Omental fat pad (tissue), 3 donors: ENCODE measurements at regions not wholly inside any gene's neighbourhood (a gene's known extent, or its start where the extent isn't known, plus 50 kb on each side); places are given as distances from the start of the nearest gene placed in this dataset.

Source experiments
- ATAC-seq: fragments of 150-250 bp; one replicate; pipeline ENCODE4 v1.9.1; 2016; ENCODE audit warnings: mild to moderate bottlenecking, moderate library complexity; ENCODE audit not compliant: low FRiP score
- DNase-seq: peaks from one replicate; pipeline ENCODE4 v3.0.0-alpha.2; 2019; ENCODE audit warnings: low spot score
- TF ChIP-seq, protein P1 (sequence below), 3 donors: fragments of 450-650 bp; IDR thresholded peaks; one replicate each; pipeline ENCODE4 v1.5.1; 2016 to 2017; ENCODE audit warnings: antibody characterized with exemption in 3 of 3, mild to moderate bottlenecking in 3 of 3, moderate library complexity in 2 of 3

DNA sequence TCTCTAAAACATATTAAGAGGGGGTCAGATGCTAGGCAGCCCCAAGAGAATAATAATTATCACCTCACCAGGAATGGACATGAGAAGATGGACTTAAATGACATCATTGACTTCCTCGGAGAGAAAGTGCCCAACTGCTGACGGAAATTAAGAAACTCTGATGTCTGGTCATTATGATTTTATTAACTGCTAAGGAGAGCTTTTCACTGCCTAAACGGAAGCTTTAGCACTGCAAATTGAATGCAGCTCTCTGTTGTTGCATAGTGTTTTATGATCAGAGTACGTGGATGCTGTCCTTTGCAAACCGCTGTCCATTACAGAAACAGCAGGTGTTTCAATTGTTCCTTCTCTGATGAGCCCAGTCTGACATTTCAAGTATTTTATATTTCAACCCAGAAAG, 89.4 kb upstream of the GALNT17 start:
- DNase-seq: no peak
- no peak for ATAC-seq
- TF ChIP-seq, protein P1, sequence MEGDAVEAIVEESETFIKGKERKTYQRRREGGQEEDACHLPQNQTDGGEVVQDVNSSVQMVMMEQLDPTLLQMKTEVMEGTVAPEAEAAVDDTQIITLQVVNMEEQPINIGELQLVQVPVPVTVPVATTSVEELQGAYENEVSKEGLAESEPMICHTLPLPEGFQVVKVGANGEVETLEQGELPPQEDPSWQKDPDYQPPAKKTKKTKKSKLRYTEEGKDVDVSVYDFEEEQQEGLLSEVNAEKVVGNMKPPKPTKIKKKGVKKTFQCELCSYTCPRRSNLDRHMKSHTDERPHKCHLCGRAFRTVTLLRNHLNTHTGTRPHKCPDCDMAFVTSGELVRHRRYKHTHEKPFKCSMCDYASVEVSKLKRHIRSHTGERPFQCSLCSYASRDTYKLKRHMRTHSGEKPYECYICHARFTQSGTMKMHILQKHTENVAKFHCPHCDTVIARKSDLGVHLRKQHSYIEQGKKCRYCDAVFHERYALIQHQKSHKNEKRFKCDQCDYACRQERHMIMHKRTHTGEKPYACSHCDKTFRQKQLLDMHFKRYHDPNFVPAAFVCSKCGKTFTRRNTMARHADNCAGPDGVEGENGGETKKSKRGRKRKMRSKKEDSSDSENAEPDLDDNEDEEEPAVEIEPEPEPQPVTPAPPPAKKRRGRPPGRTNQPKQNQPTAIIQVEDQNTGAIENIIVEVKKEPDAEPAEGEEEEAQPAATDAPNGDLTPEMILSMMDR (IDR thresholded peaks at IDR 0.05): no peak

DNA sequence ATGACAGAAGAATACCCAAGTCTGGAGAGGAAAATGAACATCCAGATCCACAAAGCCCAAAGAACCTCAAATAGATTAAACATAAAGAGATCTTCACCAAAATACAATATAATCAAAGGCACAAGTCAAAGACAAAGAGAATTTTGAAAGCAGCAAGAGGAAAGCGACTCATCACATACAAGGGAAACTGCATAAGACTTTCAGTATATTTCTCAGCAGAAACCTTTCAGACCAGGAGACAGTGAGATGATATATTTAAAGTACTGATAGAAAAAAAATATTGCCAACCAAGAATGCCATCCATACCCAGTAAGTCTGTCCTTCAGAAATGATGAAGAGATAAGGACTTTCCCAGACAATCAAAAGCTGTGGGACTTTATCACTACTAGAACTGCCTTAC, 81.5 kb upstream of the GALNT17 start:
- TF ChIP-seq, protein P1 (IDR thresholded peaks at IDR 0.05): no peak
- ATAC-seq (no peak), DNase-seq (no peak)

DNA sequence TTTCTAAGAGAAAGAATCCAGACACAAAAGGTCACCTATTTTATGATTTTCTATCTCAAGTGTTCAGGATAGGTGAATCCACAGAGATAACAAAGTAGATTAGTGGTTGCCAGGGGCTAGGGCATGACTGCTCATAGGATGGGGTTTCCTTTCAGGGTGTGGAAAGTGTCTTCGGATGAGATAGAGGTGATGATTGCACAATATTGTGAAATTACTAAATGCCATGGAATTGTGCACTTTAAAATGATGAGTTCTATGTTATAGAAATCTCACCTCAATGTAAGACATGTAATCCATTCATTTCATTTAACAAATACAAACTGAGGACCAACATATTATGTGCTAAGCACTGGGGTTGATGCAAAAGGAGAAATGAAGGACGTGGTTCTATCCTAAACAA, 76.4 kb upstream of the GALNT17 start:
- ATAC-seq (no peak), DNase-seq (no peak)
- TF ChIP-seq, protein P1 (IDR thresholded peaks at IDR 0.05): no peak

DNA sequence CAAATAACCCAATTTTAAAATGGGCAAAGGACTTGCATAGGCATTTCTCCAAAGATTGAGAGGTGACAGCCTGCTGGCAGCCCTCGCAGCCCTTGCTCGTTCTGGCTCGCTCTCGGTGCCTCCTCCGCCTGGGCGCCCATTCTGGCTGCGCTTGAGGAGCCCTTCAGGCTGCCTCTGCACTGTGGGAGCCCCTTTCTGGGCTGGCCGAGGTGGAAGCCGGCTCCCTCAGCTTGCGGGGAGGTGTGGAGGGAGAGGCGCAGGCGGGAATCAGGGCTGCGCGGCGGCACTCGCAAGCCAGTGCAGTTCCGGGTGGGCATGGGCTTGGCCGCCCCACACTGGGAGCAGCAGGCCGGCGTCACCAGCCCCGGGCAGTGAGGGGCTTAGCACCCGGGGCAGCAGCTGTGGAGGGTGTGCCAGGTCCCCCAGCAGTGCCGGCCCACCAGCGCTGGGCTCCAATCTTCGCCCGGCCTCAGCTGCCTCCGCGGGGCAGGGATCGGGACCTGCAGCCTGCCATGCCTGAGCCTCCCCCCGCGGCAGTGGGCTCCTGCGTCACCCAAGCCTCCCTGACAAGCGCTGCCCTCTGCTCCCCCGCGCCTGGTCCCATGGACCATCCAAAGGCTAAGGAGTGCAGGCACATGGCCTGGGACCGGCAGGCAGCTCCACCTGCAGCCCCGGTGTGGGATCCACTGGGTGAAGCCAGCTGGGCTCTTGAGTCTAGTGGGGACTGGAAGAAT, 54.0 kb upstream of the GALNT17 start:
- DNase-seq (no peak), ATAC-seq (no peak)
- TF ChIP-seq, protein P1 (IDR thresholded peaks at IDR 0.05): no peak
